HCT116 (cell line): ENCODE measurements at regions not wholly inside any gene's neighbourhood (a gene's known extent, or its start where the extent isn't known, plus 50 kb on each side); places are given as distances from the start of the nearest gene placed in this dataset.

ENCODE experiments used
- EZH2 ChIP-seq: fragments of 200-600 bp; sonication (generic); IDR thresholded peaks from 2 replicates; pipeline ENCODE4 v1.6.1; 2017; ENCODE audit warnings: antibody characterized with exemption, mixed run types
- POLR2A ChIP-seq: IDR thresholded peaks from 2 replicates; pipeline ENCODE4 v1.7.0; 2011; ENCODE audit warnings: borderline replicate concordance; ENCODE audit not compliant: insufficient read depth, insufficient read length; ENCODE audit errors: extremely low read depth
- POLR2AphosphoS5 ChIP-seq: IDR thresholded peaks from 2 replicates; pipeline ENCODE4 v1.6.1; 2011; ENCODE audit warnings: mild to moderate bottlenecking, low read depth, low read length, moderate library complexity
- TF ChIP-seq, protein P1 (sequence below): IDR thresholded peaks from 2 replicates; pipeline ENCODE4 v1.6.1; 2012; ENCODE audit warnings: low read depth

DNA sequence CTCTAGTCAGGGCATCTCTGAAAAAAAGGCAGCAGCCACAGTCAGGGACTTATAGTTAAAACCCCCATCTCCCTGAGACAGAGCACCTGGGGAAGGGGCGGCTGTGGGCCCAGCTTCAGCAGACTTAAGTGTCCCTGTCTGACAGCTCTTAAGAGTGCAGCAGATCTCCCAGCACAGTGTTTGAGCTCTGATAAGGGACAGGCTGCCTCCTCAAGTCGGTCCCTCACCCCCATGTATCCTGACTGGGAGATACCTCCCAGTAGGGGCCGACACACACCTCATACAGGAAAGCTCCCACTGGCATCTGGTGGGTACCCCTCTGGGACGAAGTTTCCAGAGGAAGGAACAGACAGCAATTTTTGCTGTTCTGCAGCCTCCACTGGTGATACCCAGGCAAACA lies 129.0 kb downstream of the ANXA5 start:
- no peak for TF ChIP-seq POLR2A
- TF ChIP-seq, protein P1, sequence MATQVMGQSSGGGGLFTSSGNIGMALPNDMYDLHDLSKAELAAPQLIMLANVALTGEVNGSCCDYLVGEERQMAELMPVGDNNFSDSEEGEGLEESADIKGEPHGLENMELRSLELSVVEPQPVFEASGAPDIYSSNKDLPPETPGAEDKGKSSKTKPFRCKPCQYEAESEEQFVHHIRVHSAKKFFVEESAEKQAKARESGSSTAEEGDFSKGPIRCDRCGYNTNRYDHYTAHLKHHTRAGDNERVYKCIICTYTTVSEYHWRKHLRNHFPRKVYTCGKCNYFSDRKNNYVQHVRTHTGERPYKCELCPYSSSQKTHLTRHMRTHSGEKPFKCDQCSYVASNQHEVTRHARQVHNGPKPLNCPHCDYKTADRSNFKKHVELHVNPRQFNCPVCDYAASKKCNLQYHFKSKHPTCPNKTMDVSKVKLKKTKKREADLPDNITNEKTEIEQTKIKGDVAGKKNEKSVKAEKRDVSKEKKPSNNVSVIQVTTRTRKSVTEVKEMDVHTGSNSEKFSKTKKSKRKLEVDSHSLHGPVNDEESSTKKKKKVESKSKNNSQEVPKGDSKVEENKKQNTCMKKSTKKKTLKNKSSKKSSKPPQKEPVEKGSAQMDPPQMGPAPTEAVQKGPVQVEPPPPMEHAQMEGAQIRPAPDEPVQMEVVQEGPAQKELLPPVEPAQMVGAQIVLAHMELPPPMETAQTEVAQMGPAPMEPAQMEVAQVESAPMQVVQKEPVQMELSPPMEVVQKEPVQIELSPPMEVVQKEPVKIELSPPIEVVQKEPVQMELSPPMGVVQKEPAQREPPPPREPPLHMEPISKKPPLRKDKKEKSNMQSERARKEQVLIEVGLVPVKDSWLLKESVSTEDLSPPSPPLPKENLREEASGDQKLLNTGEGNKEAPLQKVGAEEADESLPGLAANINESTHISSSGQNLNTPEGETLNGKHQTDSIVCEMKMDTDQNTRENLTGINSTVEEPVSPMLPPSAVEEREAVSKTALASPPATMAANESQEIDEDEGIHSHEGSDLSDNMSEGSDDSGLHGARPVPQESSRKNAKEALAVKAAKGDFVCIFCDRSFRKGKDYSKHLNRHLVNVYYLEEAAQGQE, result no peak
- no peak for TF ChIP-seq EZH2
- no peak for TF ChIP-seq POLR2AphosphoS5
